Stimulated activated CD8-positive, alpha-beta memory T cell treated with anti-CD3 and anti-CD28 coated beads, Interleukin-7, amount 100 ng/mL, for 24 hours (primary cell): ENCODE measurements at regions not wholly inside any gene's neighbourhood (a gene's known extent, or its start where the extent isn't known, plus 50 kb on each side); places are given as distances from the start of the nearest gene placed in this dataset.

Experiments
- DNase-seq: peaks from one replicate; pipeline ENCODE4 v3.0.0-alpha.2; 2020; ENCODE audit warnings: low read depth

- DNase-seq: no peak
These were observed 348.6 kb upstream of the GRM7 start for GRCh38 chr3:6512172-6512800.

GRCh38 chr3:6516143-6516542 lies 344.8 kb upstream of the GRM7 start:
- no peak for DNase-seq

GRCh38 chr3:6516694-6517093 lies 344.2 kb upstream of the GRM7 start:
- DNase-seq: no peak

- no peak for DNase-seq
These were observed 342.1 kb upstream of the GRM7 start for GRCh38 chr3:6518709-6519345.

DNA sequence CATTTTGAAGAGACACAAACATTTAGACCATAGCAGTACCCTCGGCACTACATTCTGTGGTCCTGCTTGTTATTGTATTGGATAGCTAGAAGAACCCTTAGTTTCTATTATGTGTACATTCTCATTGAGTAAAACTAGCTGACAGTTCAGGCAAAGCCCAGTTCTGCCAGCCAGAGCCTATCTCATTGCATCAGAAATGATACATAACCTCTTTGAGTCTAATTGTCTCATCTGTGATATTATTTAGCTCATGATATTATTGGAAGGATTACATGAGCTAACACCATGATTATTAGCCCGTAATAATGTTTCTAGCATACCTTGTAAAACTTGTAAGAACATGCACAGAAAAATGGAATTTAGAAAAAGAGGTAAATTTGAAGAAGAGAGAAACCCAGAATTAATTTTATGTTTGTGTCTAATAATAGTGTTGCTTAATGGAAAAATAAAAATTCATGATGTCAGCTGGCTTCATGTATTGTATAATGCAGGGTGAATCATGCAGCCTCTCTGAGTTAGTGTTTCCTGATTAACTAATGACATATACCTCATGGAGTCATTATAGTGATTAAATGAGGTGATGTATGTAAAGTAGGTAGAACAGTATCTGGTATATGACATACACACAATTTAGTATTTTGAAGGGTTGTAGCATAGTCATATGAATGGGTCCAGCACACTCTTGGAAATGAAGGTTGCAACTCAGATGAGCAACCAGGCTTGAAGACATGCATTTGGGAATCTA lies 339.4 kb upstream of the GRM7 start:
- DNase-seq: no peak

DNA sequence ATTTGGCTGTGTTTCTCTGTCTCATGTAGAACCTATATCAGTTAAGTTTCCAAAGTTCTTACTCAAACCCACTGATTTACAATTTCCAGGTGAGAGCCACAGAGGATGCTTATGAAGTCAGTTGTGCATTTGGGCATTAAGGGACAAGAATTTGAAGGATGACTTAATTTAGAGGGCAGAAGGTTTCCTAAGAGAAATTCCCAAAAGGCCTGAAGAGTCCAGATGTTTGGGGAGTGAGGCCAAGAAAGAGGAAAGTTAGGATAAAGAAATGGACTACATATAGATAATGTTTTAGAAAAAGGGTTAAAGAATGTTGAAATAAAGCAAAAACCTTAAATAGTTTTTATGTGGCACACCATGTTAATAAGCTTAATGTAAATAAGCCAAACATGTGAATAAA lies 338.7 kb upstream of the GRM7 start:
- DNase-seq: no peak

GRCh38 chr3:6523043-6523442 lies 337.9 kb upstream of the GRM7 start:
- no peak for DNase-seq

GRCh38 chr3:6524479-6524878 lies 336.4 kb upstream of the GRM7 start:
- no peak for DNase-seq

GRCh38 chr3:6526321-6526720 lies 334.6 kb upstream of the GRM7 start:
- DNase-seq: no peak

DNA sequence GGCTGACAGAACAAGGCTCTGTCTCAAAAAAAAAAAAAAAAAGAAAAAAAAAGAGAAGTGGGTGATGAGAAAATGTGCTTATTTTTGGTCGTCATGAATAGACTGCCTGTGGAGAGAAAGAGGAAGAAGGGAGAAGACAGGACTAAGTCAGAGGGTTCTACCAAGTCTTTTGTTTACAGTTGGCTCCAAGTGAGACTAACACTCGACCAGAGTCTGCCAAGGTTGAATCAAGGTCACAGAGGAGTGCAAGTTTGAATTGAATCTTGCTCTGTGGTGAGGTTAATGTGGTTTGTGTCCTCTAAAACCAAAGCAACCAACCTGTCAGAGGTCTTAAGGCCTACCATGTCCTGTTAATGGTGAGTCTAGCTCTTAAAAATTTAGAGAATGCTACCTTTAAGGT lies 334.1 kb upstream of the GRM7 start:
- DNase-seq: no peak

DNA sequence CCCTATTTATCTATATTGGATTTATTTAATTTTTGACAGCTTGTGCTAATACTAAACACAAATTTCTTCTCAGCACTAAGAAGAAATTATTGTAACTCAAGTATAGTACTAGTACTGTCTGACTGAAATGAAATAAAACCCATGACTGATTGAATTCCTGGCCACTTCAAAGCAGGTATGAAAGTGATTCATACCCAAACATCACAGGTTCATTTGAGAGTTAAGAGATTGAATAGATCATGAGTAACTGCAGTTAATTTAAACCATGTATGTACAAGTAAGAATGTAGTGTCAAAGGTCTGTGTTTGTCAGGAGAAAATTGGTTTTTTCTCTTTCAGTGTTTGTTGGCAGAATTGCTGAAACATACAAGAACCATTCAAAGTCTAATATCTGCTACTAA lies 332.0 kb upstream of the GRM7 start:
- DNase-seq: no peak

DNA sequence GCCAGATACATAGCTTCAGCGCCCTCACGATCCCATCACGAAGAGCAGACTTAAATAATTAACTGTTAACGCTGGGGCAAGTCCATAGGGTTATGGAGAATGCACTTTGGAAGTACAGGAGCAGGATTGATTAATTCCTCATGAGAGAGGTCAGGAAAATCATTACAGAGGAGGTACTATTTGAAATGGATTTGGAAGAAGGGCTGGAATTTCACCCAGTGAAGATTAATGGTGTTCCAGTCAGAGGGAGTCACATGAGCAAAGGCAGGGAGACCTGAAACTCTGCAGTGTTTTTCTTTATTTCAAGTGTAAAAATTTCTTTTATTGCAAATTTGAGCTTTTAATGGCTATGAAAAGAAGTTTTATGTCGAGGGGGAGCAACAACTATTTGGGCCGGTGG lies 329.8 kb upstream of the GRM7 start:
- no peak for DNase-seq

GRCh38 chr3:6532101-6532500 lies 328.8 kb upstream of the GRM7 start:
- DNase-seq: no peak

DNA sequence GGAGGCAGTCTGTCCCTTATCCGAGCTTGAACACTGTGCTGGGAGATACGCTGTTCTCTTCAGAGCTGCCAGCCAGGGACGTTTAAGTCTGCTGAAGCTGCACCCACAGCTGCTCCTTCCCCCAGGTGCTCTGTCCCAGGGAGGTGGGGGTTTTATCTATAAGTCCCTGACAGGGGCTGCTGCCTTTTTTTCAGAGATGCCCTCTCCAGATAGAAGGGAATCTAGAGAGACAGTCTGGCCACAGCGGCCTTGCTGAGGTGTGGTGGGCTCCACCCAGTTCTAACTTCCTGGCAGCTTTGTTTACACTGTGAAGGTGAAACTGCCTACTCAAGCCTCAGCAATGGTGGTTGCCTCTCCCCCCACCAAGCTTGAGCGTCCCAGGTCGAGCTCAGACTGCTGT lies 319.9 kb upstream of the GRM7 start:
- no peak for DNase-seq

DNA sequence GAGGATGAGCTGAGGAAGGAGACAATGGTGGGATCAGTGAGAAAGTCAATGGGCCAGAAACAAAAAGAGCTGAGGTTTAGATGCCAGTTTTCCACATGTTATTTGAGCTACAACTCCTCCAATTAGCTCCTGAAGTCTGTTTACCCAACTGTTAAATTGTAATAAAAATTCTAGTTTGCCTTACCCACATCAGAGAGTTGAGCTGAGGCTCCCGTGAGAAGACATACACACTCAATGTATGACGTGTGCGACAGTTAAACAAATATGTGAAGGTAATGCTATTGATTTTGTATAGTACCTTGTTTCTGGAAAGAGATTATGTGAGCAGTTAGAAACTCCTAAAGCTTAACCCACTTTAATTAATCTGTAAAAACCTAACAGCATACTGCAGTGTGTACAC lies 318.1 kb upstream of the GRM7 start:
- DNase-seq: no peak

GRCh38 chr3:6549296-6549695 lies 311.6 kb upstream of the GRM7 start:
- DNase-seq: no peak

- DNase-seq: no peak
These were observed 309.8 kb upstream of the GRM7 start for GRCh38 chr3:6551165-6551564.

- no peak for DNase-seq
These were observed 300.7 kb upstream of the GRM7 start for GRCh38 chr3:6560259-6560658.

- no peak for DNase-seq
These were observed 293.7 kb upstream of the GRM7 start for GRCh38 chr3:6567241-6567640.

- DNase-seq: no peak
These were observed 291.9 kb upstream of the GRM7 start for GRCh38 chr3:6568999-6569493.

DNA sequence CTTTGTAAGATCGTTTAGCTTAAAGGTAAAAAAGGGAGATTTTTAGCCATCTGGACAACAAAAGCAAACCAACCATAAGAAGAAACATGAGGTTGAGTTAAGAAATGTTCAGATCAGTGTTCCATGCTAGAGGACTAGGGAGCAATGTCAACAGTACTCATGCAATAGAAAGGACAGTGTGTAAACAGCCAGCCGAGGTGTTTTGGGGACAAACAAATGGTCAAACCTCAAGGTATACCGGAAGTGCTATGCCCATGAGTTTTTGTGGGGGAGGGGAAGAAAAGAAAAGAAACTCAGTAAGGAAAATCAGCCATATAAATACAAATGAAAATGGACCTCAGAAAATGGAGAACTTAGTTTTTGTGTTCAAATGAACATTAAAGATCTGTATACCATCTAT lies 289.5 kb upstream of the GRM7 start:
- DNase-seq: no peak

- no peak for DNase-seq
These were observed 283.3 kb upstream of the GRM7 start for GRCh38 chr3:6577584-6577983.

- DNase-seq: no peak
These were observed 282.4 kb upstream of the GRM7 start for GRCh38 chr3:6578526-6578925.
